ENCODE measurements at regions not wholly inside any gene's neighbourhood (a gene's known extent, or its start where the extent isn't known, plus 50 kb on each side); places are given as distances from the start of the nearest gene placed in this dataset.
A peak's percentile ranks its signal among the peaks of the same experiment; 100 is the strongest.

GRCh38 chrX:80316526-80316925 lies 103.7 kb upstream of the TENT5D start:
- no peak for DNase-seq

- no peak for DNase-seq
Measured at GRCh38 chrX:80317646-80318045, 102.6 kb upstream of the TENT5D start.

GRCh38 chrX:80331285-80331684 lies 89.0 kb upstream of the TENT5D start:
- no peak for DNase-seq

- no peak for DNase-seq
Measured at GRCh38 chrX:80334583-80334982, 85.7 kb upstream of the TENT5D start.

GRCh38 chrX:80335062-80335830 lies 85.0 kb upstream of the TENT5D start:
- DNase-seq, result peak; percentile 49

- peak; percentile 90 for DNase-seq
Measured at GRCh38 chrX:80354966-80355465, 65.2 kb upstream of the TENT5D start.

All from DMS79 treated with DMSO at 0.1 percent for 48 hours (cell line).